AG10803 (cell line): ENCODE measurements at regions not wholly inside any gene's neighbourhood (a gene's known extent, or its start where the extent isn't known, plus 50 kb on each side); places are given as distances from the start of the nearest gene placed in this dataset.

Experiments
- DNase-seq: peaks from one replicate; pipeline ENCODE4 v3.0.0; 2010; ENCODE audit warnings: low read depth
- H3K4me3 ChIP-seq: 2 replicates; pipeline ENCODE4 v1.5.1; 2011; ENCODE audit warnings: mild to moderate bottlenecking, low read length, control low read depth
- CTCF ChIP-seq: conservative IDR thresholded peaks from 2 replicates; pipeline ENCODE4 v1.5.1; 2011; ENCODE audit warnings: mild to moderate bottlenecking, low read length, control low read depth, inconsistent platforms

- TF ChIP-seq CTCF, result no peak
- no peak for DNase-seq
- no peak overlapping the region for H3K4me3 ChIP-seq
These were observed 251.1 kb downstream of the DAD1 start for GRCh38 chr14:22337938-22338337.

GRCh38 chr14:22337521-22337920, 251.5 kb downstream of the DAD1 start:
- H3K4me3 ChIP-seq, result no peak overlapping the region
- DNase-seq, result no peak
- TF ChIP-seq CTCF, result no peak

- no peak for DNase-seq
- no peak for TF ChIP-seq CTCF
- H3K4me3 ChIP-seq, result no peak overlapping the region
These were observed 253.0 kb downstream of the DAD1 start for GRCh38 chr14:22336031-22336430.

GRCh38 chr14:22334627-22335026, 254.4 kb downstream of the DAD1 start:
- no peak for DNase-seq
- no peak overlapping the region for H3K4me3 ChIP-seq
- no peak for TF ChIP-seq CTCF

- H3K4me3 ChIP-seq, result no peak overlapping the region
These were observed 254.8 kb downstream of the DAD1 start for GRCh38 chr14:22334275-22334577.

GRCh38 chr14:22333422-22334274, 255.4 kb downstream of the DAD1 start:
- no peak overlapping the region for H3K4me3 ChIP-seq
- no peak for TF ChIP-seq CTCF
- peak; percentile 26 for DNase-seq

More at GRCh38 chr14:22334275-22334577, 254.8 kb downstream of the DAD1 start:
- TF ChIP-seq CTCF, result no peak
- no peak for DNase-seq

- no peak overlapping the region for H3K4me3 ChIP-seq
- TF ChIP-seq CTCF, result no peak
- no peak for DNase-seq
These were observed 256.2 kb downstream of the DAD1 start for GRCh38 chr14:22332686-22333421.
